GM19397 (cell line): ENCODE measurements at regions not wholly inside any gene's neighbourhood (a gene's known extent, or its start where the extent isn't known, plus 50 kb on each side); places are given as distances from the start of the nearest gene placed in this dataset.

Experiments
- ATAC-seq: cut with Tn5 transposase; IDR thresholded peaks from one replicate; pipeline ENCODE4 v1.9.1; 2021; ENCODE audit warnings: mild to moderate bottlenecking, moderate library complexity; ENCODE audit not compliant: unreplicated experiment

DNA sequence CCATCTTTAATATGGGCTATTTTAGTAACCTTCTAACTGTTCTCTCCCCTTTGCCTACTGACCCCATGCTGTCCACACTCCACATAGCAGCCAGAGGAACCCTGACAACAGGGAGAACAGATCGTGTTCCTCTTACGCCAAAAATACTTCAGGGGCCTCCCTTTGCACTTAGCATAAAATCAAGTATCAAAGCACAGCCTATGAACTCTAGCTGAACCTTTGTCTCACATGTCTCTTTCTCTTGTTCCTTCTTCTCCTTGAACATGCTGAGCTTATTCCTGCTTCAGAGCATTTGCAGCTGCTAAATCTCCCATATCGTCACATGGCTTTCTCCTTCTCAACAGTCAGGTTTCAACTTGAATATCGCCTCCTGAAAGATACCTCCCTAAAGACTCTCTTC, 698.8 kb upstream of the C9orf72 start:
- no peak for ATAC-seq

- ATAC-seq, result no peak
Observed at GRCh38 chr9:28287455-28287854, 714.2 kb upstream of the C9orf72 start.

GRCh38 chr9:28289746-28290145, 716.5 kb upstream of the C9orf72 start:
- no peak for ATAC-seq

- ATAC-seq, result no peak
Observed at GRCh38 chr9:28293369-28294090, 720.2 kb upstream of the C9orf72 start.

- ATAC-seq, result no peak
Observed at GRCh38 chr9:28301281-28301680, 728.0 kb upstream of the C9orf72 start.

DNA sequence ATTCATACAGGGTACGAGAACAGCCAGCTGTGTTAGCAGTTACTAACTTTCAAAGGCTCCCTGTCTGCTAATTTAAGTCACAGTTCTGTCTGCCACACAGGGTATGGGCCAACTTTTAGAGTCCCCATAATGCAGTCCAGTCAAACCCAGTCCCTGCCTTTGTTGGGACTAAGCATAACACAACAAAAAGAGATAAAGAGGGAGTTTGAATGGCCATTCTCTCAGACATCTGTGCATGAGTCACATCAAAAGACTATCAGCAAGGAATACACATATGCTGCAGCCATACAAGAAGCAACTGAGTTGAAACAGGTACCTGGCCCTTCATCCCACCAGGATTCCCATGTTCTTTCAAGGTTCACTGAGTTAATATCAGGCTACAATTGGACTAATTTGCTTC, 744.5 kb upstream of the C9orf72 start:
- no peak for ATAC-seq

DNA sequence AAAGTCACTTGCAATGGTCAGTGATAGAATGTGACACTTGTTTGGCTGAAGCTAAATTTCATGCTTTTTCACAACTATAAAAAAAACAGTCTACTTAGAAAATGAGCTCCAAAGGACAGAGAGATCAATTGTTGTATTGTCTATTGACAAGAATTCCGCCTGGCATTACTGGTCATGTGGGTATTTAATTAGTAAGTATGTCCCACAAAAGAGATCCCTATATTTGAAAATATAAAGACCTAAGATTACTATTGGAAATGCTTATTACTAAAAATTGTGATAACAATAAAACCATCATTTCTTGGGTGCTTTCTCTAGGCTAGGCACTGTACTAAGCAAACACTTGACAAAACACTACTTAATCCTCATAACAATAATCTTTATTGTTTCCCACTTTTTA, 745.2 kb upstream of the C9orf72 start:
- no peak for ATAC-seq

DNA sequence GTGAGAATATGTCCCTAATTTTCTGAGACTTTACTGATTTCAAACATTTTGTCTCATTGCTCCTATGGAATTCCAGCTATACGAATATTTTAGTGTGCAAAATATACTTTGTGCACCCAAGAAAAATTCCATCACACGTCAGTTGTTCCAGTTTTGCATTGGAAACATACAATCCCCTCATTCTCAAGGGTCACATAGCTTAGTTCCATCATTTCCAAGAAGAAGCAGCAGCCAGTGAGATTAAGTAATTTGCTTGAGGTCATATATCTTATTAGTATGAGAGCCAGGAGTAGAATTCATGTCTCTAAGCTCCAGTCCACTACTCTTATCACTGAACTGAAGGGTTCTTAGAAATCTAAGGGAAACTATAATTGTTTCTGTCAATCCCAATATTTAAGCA, 746.7 kb upstream of the C9orf72 start:
- no peak for ATAC-seq

GRCh38 chr9:28320616-28321015, 747.3 kb upstream of the C9orf72 start:
- ATAC-seq, result no peak

- no peak for ATAC-seq
Observed at GRCh38 chr9:28329323-28329722, 756.0 kb upstream of the C9orf72 start.

GRCh38 chr9:28332648-28333047, 759.4 kb upstream of the C9orf72 start:
- ATAC-seq, result no peak

GRCh38 chr9:28341913-28342312, 768.6 kb upstream of the C9orf72 start:
- no peak for ATAC-seq

DNA sequence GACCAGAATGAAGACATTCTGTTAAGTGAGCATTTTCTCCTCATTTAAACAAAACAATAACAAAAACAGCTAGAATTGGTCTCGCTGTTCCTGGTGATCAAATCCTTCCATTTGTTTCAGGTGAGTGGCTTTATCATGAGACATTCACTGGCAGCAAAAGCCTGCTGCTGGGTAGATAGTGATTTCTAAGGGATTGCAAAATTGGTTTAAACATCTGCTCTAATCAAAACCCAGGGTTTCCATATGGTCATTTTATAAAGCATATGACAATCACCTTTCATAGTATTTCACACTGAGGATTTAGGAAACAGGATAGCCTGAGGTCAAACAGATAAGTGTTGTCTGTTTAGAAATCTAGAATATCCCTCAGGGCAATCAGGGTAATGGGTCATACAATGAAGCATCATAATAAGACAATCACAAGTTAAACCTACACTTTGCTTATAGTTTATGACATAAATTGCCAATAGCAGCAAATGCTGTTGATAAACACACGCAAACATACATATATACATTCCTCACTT, 769.6 kb upstream of the C9orf72 start:
- ATAC-seq, result no peak

- ATAC-seq, result no peak
Observed at GRCh38 chr9:28363151-28363562, 789.9 kb upstream of the C9orf72 start.

GRCh38 chr9:28365020-28365640, 791.8 kb upstream of the C9orf72 start:
- no peak for ATAC-seq

- no peak for ATAC-seq
Observed at GRCh38 chr9:28365728-28366127, 792.4 kb upstream of the C9orf72 start.

GRCh38 chr9:28378231-28378630, 805.0 kb upstream of the C9orf72 start:
- ATAC-seq, result no peak

GRCh38 chr9:28379082-28379481, 805.8 kb upstream of the C9orf72 start:
- no peak for ATAC-seq

- ATAC-seq, result no peak
Observed at GRCh38 chr9:28389411-28389810, 816.1 kb upstream of the C9orf72 start.

- no peak for ATAC-seq
Observed at GRCh38 chr9:28394774-28395173, 821.5 kb upstream of the C9orf72 start.

GRCh38 chr9:28396058-28396457, 822.8 kb upstream of the C9orf72 start:
- ATAC-seq, result no peak

GRCh38 chr9:28407351-28407750, 834.1 kb upstream of the C9orf72 start:
- ATAC-seq, result no peak

DNA sequence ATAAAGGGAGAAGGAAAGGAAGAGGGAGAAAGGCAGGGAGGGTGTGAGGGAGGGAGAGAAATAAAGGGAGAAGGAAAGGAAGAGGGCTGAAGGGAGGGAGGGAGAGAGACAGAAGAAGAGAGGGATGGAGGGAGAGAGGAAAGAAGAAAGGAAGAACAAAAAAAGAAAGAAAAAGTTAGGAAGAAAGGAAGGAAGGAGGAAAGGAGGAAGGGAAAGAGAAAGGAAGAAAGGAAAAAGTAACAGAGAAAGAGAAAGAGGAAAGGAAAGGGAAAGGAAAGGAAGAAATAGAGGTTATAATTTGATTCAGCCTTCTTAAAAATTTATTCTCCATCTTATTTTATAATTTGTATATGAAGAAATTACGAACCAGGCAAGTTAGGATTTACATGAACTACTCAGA, 836.6 kb upstream of the C9orf72 start:
- no peak for ATAC-seq
